HG03175 (cell line): ENCODE measurements at regions not wholly inside any gene's neighbourhood (a gene's known extent, or its start where the extent isn't known, plus 50 kb on each side); places are given as distances from the start of the nearest gene placed in this dataset.
"Not testable (repeated sequence)": the region's sequence is repeated elsewhere in the genome, so short reads cannot be mapped to it uniquely, and the experiment has no call there.

Experiments
- ATAC-seq: cut with Tn5 transposase; IDR thresholded peaks from one replicate; pipeline ENCODE4 v1.9.1; 2021; ENCODE audit warnings: mild to moderate bottlenecking, moderate library complexity; ENCODE audit not compliant: unreplicated experiment

GRCh38 chr3:69648126-69648525 lies 91.1 kb upstream of the MITF start:
- no peak for ATAC-seq

- no peak for ATAC-seq
Observed at GRCh38 chr3:69647511-69648110, 91.7 kb upstream of the MITF start.

- no peak for ATAC-seq
Observed at GRCh38 chr3:69647081-69647480, 92.2 kb upstream of the MITF start.

GRCh38 chr3:69646287-69647067 lies 92.8 kb upstream of the MITF start:
- no peak for ATAC-seq

- ATAC-seq: no peak
Observed at GRCh38 chr3:69642606-69643005, 96.7 kb upstream of the MITF start.

- ATAC-seq: no peak
Observed at GRCh38 chr3:69639851-69640250, 99.4 kb upstream of the MITF start.

- no peak for ATAC-seq
Observed at GRCh38 chr3:69628951-69629350, 110.3 kb upstream of the MITF start.

- ATAC-seq: no peak
Observed at GRCh38 chr3:69613286-69613685, 126.0 kb upstream of the MITF start.

GRCh38 chr3:69612791-69613190 lies 126.5 kb upstream of the MITF start:
- ATAC-seq: no peak

GRCh38 chr3:69609566-69609965 lies 129.7 kb upstream of the MITF start:
- not testable (repeated sequence) for ATAC-seq

- no peak for ATAC-seq
Observed at GRCh38 chr3:69607466-69608305, 131.6 kb upstream of the MITF start.

- ATAC-seq: no peak
Observed at GRCh38 chr3:69605867-69606266, 133.4 kb upstream of the MITF start.

GRCh38 chr3:69604735-69605450 lies 134.4 kb upstream of the MITF start:
- ATAC-seq: no peak

- no peak for ATAC-seq
Observed at GRCh38 chr3:69602112-69602511, 137.2 kb upstream of the MITF start.

- ATAC-seq: no peak
Observed at GRCh38 chr3:69594286-69594685, 145.0 kb upstream of the MITF start.

- no peak for ATAC-seq
Observed at GRCh38 chr3:69591164-69591736, 148.0 kb upstream of the MITF start.

GRCh38 chr3:69590111-69590510 lies 149.2 kb upstream of the MITF start:
- ATAC-seq: no peak

- no peak for ATAC-seq
Observed at GRCh38 chr3:69588170-69588569, 151.1 kb upstream of the MITF start.

GRCh38 chr3:69585472-69585871 lies 153.8 kb upstream of the MITF start:
- no peak for ATAC-seq

- ATAC-seq: no peak
Observed at GRCh38 chr3:69582044-69582443, 157.2 kb upstream of the MITF start.
